ENCODE measurements at regions not wholly inside any gene's neighbourhood (a gene's known extent, or its start where the extent isn't known, plus 50 kb on each side); places are given as distances from the start of the nearest gene placed in this dataset.
"Not testable (repeated sequence)": the region's sequence is repeated elsewhere in the genome, so short reads cannot be mapped to it uniquely, and the experiment has no call there.

GRCh38 chr6:166877906-166878305, 78.4 kb downstream of the RNASET2 start:
- no peak for DNase-seq

DNA sequence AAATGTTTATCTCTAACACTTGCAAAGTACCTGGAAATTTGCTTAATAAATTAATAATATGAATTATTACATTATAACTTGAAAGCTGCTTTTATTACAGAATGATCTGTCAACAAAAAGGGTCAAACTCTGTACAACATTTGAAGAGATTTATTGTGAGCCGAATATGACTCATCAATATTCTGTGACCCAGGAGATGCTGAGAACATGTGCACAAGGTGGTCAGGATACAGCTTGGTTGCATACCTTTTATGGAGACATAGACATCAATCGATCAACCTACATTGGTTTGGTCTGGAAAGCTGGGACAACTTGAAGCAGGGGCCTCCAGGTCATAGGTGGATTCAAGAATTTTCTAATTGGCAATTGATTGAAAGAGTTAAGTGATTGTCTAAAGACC, 79.0 kb downstream of the RNASET2 start:
- DNase-seq = no peak

- no peak for DNase-seq
Measured at GRCh38 chr6:166872531-166873009, 83.8 kb downstream of the RNASET2 start.

- no peak for DNase-seq
Measured at GRCh38 chr6:166870602-166871208, 85.6 kb downstream of the RNASET2 start.

DNA sequence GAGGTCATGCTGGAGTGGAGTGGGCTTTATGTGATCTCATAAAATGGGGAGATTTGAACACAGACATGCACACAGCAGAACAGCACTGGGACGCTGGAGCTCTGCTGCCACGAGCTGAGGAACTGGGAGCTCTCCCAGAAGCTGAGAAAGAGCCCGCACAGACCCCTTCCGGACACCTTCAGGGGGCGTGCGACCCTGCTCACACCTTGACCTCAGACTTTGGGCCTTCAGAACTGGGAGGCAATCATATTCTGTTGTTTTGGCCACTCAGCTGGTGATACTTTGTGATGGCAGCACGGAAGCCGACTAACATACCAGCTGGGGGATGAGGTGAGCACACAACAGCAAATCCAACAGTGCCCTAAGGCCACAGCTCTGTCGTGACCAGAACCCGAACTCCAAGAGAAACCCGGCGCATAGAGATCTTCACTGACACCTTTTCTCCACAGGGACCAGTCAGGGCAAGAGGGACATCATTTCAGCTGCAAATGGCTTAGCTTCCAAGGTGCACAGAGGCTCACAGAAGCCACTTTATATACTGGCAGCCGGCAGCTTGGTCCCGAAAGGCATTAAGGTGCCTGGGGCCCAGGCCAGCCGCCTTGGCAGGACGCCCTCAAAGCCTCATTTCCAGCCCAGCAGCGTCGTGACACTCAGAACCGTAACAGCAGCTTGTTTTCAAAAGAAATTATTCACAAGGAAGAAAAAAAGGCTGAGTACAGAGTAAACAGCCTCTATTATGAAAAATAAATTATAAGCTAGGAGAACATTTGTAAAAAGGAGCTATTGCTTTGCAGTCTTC, 89.3 kb downstream of the RNASET2 start:
- DNase-seq = no peak

- no peak for DNase-seq
Measured at GRCh38 chr6:166864333-166864732, 92.0 kb downstream of the RNASET2 start.

DNA sequence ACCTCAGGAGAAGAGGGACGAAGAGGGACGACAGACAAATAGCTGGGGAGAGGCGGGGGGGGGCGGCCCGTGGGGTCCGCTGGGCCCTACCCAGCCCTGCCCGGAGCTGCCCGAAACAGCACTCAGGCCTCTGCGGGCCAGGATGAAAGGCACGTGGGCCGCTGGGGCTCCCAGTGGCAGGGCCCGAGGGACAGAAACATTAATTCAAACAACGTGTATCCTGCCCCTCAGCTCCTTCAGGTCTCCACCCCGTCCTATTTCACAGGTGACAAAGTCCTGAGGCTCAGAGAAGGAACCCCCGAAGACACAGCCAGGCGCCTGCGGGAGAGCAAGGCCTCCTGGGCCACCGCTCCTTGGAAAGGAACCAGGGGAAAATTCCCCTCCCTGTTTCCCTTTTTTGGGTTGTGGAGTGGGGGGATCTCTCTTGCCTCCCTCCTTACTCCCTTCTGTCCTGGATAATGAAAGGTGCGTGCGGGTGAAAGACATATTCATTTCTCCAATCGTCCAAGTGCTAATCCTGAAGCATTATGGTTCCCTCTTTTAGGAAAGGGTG, 93.3 kb downstream of the RNASET2 start:
- DNase-seq = no peak

GRCh38 chr6:166862287-166862977, 93.9 kb downstream of the RNASET2 start:
- DNase-seq = no peak

DNA sequence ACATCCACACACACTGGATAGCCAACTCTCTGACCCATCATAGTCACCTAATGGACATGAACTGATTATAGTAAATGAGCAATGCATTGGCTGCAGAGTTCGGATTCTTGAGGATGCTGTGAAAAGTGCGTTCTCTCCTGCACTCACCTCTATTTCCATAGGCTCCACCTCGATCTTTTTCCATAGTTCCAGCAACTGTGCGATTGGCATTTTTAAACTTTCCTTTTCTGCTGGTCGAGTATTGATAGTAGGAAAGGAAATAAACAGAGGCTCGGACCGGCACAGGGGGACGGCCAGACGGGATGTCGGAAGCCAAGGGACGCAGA, 94.4 kb downstream of the RNASET2 start:
- no peak for DNase-seq

DNA sequence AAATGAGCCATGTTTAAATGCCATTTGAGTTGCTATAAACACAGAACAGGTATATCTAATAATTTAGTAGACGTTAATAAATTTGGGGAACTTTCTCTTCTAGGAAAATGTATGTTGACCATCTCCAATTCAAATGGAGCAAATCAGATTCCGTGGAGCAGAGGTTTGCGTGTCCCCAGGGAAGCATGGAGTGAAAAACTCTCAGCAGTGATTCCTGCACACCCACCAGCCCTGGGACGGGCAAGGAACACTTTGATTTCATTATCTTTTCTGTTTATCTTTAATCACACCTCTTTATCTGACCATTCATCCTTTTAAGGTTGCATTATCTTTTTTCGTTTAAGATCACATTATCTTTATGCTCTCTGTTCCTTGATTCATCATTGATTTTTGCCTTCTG, 95.0 kb downstream of the RNASET2 start:
- DNase-seq = no peak

DNA sequence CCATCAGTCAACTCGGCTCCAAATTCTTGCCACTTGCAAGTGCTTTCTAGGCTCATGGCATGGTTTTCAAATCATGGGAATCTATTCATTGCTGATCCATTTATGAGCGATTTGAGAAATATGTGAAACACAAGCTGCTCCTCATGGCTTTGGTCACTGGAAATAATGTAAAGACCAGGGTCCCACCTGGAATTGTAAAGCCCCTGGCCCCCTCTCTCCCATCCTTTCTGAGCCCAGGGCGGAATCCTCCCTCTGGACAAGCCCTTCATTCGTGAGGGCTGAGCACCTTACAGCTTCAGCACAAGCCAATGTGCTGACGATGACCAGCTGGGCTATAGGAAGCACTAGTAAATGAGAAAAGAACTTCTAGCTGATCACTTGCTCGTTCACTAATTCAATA, 96.0 kb downstream of the RNASET2 start:
- no peak for DNase-seq

- no peak for DNase-seq
Measured at GRCh38 chr6:166855416-166855815, 100.9 kb downstream of the RNASET2 start.

DNA sequence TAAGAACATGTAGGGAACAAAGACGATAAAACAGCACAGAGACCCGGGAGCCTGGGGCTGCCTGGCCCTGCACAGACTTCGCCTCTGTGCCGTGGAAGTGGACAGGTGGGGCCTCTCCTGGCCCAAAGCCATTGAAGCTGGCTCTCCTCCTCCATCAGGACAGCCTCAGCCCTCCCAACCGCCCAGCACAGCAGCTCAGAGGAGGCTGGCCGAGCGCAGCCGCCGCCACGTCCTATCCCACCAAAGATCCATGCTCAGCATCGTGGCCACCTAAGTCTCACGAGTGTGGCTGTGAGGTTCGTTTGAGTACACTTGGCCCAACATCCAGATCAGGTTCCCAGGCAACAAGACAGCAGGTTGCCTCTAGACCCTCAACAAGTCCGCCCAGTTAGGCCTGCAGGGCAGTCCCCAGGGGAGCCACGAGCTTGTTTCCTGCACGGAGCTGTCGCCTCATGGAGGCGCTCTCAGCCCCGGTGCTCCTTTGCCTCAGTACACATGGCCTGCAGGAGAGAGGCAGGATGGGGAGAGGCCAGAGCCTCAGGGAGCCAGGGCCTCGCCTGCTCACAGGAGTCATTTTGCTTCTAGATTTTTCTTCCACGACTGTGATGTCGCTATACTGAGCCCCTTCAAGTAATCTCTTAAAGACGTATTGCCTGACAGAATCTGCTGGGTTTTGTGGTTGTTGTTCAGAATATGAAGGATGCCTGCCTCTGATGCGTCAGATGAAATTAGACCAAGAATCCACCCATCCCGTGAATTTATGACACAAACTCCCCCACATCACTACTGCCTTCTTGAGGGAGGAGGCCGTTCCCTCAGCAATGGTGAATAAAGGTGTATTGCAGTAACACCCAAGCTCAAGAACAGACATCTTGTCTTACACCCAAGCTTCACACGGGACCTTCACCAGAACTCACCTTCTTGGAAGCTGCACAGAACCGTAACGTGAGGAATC, 102.7 kb downstream of the RNASET2 start:
- DNase-seq = no peak

DNA sequence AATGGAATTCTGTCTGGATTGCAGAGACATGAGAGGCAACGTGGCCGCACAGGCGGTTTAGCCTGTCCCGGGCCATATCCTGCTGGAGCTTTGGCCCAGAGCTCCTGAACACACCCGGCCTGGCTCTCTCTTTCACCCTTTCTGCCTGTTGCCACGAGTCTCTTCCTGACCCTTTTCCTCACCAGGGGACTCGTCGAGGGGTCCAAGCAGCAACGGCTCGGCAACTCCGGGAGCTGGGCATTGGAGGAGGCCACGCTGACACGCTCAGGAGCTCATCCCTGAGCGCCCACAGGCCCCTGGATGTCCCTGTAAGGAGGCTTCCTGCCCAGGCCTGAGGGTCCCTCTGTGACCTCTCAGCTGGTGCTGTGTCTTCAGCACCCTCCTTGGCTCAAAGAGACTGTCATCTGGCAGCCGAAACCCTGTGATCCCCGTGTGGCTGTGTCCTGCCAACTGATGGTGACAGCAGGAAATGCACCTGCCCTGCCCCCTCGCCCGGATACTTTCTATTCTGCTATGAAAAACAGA, 103.8 kb downstream of the RNASET2 start:
- DNase-seq = no peak

DNA sequence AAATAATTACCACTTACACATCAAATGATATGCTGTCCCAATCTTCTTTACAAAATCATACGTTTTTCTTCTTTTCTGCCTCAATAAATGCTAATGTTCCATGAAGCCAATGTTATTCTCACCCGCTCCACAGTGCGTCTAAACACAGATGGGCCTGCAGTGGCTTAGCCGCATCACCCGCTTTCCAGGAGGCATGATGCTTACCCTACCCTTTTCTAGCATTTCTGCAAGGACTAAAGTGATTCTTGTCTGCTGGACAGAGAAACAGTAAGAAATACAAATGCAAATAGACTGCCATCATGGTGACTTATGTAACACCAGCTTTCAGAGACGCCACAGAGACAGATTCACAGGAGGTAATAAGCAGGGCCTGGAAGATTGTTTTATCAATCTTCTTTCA, 104.4 kb downstream of the RNASET2 start:
- no peak for DNase-seq

DNA sequence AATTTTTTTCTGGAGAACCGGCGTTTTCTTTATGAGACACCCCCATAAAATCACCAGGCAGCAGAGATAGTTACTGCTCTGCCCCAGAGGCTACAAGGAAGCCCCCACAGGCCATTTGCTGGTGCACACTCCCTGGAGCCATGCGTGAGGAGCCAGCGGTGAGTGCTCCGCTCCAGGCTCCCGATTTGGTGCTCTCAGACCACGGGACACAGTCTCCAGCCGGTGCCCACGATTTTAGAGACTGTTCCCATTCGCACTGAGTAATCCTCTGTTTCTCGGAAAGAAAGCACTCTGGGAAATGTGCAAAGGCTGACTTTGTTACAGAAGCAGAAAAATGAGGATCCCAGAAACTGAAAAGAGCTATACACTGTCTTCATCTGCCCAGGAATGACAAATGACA, 104.9 kb downstream of the RNASET2 start:
- no peak for DNase-seq

- DNase-seq = no peak
Measured at GRCh38 chr6:166850677-166851076, 105.7 kb downstream of the RNASET2 start.

DNA sequence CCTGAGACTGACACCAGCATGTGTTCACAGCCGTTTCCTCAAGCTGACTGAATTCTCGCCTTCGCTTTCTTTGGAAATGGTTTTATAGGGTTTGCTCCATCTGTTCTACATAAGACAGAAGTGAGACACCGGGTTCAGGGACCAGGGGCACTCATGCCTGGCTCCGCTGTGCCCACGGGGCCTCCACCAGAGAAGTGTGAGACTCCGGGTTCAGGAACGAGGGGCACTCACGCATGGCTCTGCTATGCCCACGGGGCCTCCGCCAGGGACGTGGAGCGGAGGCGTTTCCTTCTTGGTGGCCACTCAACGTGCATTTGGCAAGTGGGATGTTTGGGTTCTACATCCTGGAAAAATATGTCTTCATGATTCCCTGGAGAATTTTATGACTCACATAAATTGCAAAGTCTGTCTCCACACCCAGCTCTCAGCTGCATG, 106.6 kb downstream of the RNASET2 start:
- DNase-seq = no peak

DNA sequence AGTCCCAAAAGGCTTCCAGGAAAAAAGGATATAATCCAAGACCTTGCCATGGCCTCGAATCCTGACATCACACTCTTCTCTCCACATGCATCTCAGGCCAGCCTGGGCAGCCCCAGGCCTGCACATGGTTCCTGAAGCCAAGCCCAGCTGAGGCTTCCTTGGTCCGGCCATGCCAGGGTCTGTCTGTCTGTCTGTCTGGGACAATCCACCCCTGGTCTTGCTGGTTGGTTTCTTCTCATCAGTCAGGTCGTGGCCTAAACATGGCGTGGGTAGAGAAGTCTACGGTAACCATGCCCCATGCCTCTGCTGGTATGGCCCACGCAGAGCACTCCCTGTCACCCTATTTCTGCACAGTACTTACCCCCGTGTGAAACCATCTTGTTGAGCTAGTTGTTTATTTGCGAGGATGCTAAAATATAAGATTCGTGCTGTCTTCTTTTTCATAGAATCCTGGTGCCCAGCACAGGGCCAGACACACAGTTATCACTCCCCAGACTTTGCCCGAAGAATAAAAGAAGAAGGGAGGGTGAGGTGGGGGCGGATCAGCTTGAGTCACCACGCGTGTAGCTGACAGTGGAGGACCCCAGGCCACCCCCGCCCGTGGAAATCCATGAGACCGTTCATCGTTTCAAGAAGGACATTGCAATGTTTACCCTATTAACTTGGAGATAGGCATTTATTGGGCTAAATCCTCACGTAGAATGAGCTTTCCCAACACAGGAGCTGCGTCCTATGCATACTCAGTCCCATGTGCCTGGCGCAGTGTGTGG, 107.2 kb downstream of the RNASET2 start:
- DNase-seq = no peak

- not testable (repeated sequence) for DNase-seq
Measured at GRCh38 chr6:166846446-166847142, 109.8 kb downstream of the RNASET2 start.

DNA sequence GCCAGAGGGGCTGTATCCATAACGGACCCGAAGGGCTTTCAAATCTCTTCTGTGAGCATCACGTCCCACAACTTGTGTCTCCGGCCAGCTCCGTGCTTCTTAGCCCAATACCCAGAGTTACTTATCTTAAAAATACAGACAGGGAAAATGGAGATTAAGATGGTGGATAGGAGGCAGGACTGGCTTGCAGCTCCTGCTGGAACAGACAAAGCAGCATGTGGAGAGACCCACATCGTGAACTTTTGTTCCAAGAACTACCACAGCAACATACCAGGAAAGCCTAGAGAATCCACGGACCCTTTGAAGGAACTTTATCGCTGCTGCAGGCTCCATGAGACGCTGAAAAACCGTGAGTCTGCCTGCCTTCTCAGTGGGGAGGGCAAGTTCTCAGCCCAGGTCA, 113.7 kb downstream of the RNASET2 start:
- DNase-seq = no peak
